ENCODE measurements at regions not wholly inside any gene's neighbourhood (a gene's known extent, or its start where the extent isn't known, plus 50 kb on each side); places are given as distances from the start of the nearest gene placed in this dataset.

DNA sequence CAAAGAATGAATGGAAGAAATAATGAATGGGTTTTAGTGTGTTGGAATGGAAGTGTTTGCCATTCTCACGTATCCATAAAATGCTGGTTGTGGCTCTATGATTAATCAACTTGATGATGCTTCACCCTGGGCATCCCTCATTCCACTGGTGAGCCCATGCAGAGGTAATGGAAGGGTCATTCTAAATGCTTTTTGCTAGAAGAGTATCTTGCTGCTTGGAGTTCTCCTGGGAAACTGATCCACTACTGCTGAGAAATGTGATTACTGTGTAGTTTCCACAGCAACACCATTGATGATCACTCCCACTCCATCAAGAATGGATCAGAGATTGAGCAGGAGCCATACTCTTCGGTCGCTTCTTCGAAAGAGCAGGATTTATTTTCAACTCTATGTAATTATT is 101.6 kb downstream of the ARL5B start:
- no peak for FAIRE-seq
- Histone ChIP-seq H3K79me2 (ENCODE audit: control insufficient read depth, insufficient read depth, low read length) (no peaks in the 10 kb centered on the region), H3K36me3 (ENCODE audit: control insufficient read depth in 2 of 2, extremely low read depth in 1 of 2, insufficient read depth in 2 of 2, low read length in 2 of 2) (no peaks in the 10 kb centered on the region), H3K27ac (ENCODE audit: insufficient read depth, low read depth, low read length) (no peak overlapping the region), H3K4me1 (ENCODE audit: control insufficient read depth, extremely low read depth, insufficient read depth, low read length) (no peaks in the 10 kb centered on the region), H2AFZ (ENCODE audit: low read depth, low read length) (no peak overlapping the region), H3K4me2 (ENCODE audit: insufficient read depth, low read length) (no peak overlapping the region), H3K4me3 (replicated peaks in 1 of 3; ENCODE audit: insufficient read depth in 1 of 3, low read depth in 1 of 3, low read length in 3 of 3) (no peak overlapping the region), H3K9ac (replicated peaks; ENCODE audit: extremely low read depth, insufficient read depth, low read length) (no peak overlapping the region), H3K9me3 (replicated peaks; ENCODE audit: control insufficient read depth, insufficient read depth, low read length) (no peaks in the 10 kb centered on the region), H4K20me1 (replicated peaks; ENCODE audit: control insufficient read depth, extremely low read depth, insufficient read depth, low read length) (no peaks in the 10 kb centered on the region), H3K27me3 (ENCODE audit: control insufficient read depth in 2 of 2, insufficient read depth in 2 of 2, low read length in 2 of 2) (no peaks in the 10 kb centered on the region), H3K9me1 (replicated peaks; ENCODE audit: control insufficient read depth, extremely low read depth, insufficient read depth, low read length) (no peaks in the 10 kb centered on the region)
- BruUV-seq (replicated peaks) = no TSS peak
- ChIA-PET CTCF (no interaction called here), POLR2A (no interaction called here)
- DNase-seq (ENCODE audit: low read depth, low spot score) = no peak
- dilution Hi-C loops (cut with MboI; ENCODE audit: extremely low pct_ligation_motif_present, low sequenced_read_pairs) = no loop called here
- TF ChIP-seq MYC (IDR thresholded peaks at IDR 0.05; ENCODE audit: low read depth, low read length) (no peak), EZH2 (IDR thresholded peaks at IDR 0.05; ENCODE audit: borderline replicate concordance, low read depth, low read length, severe bottlenecking) (no peak), GATA2 (IDR thresholded peaks at IDR 0.05; ENCODE audit: insufficient read depth, insufficient read length, low read depth, low read length) (no peak), POLR2A (IDR thresholded peaks at IDR 0.05; ENCODE audit: low read depth, low read length) (no peak), JUN (IDR thresholded peaks at IDR 0.05; ENCODE audit: borderline replicate concordance, insufficient read depth, insufficient read length, low read depth) (no peak), FOS (IDR thresholded peaks at IDR 0.05; ENCODE audit: borderline replicate concordance, insufficient read depth, low read length) (no peak), POLR2AphosphoS5 (IDR thresholded peaks at IDR 0.05; ENCODE audit: insufficient read depth, low read depth, low read length) (no peak)
- TF ChIP-seq, protein P1, sequence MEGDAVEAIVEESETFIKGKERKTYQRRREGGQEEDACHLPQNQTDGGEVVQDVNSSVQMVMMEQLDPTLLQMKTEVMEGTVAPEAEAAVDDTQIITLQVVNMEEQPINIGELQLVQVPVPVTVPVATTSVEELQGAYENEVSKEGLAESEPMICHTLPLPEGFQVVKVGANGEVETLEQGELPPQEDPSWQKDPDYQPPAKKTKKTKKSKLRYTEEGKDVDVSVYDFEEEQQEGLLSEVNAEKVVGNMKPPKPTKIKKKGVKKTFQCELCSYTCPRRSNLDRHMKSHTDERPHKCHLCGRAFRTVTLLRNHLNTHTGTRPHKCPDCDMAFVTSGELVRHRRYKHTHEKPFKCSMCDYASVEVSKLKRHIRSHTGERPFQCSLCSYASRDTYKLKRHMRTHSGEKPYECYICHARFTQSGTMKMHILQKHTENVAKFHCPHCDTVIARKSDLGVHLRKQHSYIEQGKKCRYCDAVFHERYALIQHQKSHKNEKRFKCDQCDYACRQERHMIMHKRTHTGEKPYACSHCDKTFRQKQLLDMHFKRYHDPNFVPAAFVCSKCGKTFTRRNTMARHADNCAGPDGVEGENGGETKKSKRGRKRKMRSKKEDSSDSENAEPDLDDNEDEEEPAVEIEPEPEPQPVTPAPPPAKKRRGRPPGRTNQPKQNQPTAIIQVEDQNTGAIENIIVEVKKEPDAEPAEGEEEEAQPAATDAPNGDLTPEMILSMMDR (IDR thresholded peaks at IDR 0.05; ENCODE audit: extremely low read depth in 1 of 2, insufficient read depth in 1 of 2, low read depth in 1 of 2, low read length in 2 of 2) = no peak
- TF ChIP-seq, protein P2, sequence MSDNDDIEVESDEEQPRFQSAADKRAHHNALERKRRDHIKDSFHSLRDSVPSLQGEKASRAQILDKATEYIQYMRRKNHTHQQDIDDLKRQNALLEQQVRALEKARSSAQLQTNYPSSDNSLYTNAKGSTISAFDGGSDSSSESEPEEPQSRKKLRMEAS (IDR thresholded peaks at IDR 0.05; ENCODE audit: insufficient read depth, insufficient read length) = no peak
- intact Hi-C loops (cut with micrococcal nuclease) = no loop called here
